COLO829 (cell line): ENCODE measurements at regions not wholly inside any gene's neighbourhood (a gene's known extent, or its start where the extent isn't known, plus 50 kb on each side); places are given as distances from the start of the nearest gene placed in this dataset.

Experiments
- DNase-seq: peaks from one replicate; pipeline ENCODE4 v3.0.0; 2012; ENCODE audit warnings: low spot score

DNA sequence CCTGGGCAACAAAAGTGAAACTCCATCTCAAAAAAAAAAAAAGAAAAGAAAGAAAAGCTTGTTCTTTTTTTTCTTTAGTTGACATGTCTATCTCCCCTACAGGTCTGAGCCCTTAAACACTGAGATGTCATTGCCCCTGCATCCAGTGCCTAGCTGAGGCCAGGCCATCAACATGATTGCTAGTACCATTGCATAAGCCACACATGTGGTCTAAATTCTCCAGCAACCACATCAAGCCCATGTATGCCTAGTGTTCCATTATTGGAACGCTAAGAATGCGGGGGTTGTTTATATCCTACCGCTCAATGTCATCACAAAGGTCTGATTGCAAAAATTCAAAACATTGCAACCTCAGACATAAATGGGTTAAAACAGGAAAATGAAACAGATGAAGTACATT lies 62.7 kb downstream of the NPTX2 start:
- no peak for DNase-seq

DNA sequence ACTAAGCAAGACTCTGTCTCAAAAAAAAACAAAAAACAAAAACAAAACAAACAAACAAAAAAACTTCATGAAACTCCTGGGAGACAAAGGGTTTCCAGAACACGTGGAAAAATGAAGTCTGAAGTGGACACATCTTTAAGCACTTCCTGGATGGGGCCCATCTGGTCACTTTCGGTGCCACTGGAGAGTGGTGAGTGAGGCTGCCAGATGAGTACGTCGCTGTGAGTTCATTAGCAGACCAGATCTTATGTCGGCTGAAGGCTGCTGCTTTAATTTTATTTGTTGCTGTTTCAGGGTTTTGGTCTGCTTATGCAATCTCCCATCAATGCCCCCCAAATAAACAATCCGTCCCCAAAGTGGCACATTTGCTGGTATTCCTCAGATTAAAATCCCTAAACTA lies 64.4 kb downstream of the NPTX2 start:
- DNase-seq = no peak

DNA sequence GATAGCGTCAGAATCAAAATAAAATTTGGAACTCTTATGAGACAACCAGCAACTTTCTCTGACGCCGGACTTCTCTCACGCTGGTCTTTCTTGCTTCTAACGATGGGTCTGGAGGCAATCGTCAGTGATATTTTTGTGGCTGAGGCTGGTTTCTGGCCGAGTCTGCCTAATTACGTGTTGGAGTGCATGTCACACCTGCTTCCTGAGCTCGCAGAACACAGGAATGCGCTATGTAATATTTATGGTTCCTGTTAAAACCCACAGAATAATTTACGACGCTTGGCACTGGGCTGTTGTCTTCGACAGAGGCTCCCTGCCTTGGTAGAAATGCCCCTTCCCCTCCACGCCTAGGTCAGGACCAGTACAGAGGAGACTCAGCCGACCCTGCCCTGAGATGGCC lies 64.9 kb downstream of the NPTX2 start:
- DNase-seq = no peak

DNA sequence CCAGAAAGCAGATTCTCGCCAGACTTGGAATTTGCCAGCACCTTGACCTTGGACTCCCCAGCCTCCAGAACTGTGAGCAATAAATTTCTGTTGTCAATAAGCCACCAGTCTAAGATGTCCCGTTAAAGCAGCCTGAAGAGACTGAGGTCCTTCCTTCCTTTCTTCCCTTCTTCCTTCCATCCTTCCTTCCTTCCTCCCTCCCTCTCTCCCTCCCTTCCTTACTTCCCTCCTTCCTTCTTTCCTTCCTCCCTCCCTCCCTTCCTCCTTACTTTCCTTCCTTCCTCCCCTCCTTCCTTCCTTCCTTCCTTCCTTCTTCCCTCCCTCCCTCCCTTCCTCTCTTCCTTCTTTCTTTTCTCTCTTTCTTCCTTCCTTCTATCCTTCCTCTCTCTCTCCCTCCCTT lies 66.4 kb downstream of the NPTX2 start:
- no peak for DNase-seq

DNA sequence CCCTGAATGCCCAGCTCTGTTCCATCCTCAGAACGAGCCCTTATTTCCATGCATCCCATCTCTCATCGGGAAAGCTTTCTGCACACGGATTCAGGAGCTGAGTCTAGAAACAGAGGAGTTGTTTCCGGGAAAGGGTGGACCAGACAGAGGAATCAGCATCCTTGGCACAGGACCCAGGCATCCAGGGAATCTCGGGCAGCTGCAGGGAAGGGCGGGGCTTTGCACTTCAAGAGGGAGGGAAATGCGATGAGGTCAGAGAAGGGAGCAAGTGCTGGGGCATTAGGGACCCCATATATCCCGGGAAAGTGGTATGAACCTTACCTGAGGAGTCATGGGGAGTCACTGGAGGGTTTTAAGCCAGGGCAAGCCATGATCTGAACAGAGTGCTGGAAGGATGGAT lies 68.5 kb downstream of the NPTX2 start:
- DNase-seq = no peak

DNA sequence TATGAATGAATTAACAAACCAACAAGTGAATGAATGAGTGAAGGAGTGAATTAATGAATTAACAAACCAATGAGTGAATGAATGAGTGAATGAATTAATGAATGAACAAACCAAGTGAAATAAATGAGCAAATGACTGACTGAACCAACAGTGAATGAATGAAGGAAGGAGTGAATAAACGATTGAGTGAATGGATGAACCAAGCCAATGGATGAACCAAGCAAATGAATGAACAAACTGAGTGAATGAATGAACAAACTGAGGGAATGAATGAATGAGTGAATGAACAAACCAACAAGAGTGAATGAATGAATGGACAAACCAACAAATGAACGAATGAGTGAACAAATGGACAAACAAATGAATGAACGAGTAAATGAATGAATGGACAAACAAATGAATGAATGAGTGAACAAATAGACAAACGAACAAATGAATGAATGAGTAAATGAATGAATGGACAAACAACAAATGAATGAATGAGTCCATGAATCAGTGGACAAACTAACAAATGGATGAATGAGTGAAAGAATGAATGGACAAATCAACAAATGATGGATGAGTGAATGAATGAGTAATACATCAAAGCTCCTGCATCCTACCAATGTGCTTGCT lies 69.5 kb downstream of the NPTX2 start:
- no peak for DNase-seq

DNA sequence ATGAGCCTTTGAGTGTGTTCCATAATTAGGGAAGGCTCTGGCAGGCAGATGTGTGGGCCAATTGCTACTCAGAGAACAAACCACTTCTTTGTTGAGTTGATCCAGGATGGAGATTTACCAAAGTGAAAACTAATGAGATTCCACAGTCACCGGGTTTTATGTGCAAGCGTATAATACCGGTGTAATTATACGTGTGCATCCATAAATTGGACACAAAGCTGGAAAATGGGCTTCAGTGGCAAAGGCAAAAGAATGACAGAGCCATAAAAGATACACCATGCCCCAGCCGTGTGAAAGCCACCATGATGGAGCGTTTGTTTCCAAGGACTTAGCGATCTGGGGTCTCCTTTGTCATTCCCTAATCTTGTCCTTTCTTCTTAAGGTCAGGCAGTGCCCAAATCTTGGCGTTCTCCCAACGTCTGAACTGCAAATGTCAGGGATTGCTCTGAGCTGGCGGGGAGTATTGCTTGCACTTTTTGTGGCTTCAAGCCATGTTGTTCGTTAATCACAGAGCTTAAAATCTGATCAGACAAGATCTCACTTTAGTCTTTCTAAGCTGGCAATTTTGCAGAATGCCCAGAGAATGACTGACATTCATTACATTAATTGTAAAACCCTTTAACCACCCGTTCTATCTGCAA lies 70.1 kb downstream of the NPTX2 start:
- peak; percentile 50 for DNase-seq

DNA sequence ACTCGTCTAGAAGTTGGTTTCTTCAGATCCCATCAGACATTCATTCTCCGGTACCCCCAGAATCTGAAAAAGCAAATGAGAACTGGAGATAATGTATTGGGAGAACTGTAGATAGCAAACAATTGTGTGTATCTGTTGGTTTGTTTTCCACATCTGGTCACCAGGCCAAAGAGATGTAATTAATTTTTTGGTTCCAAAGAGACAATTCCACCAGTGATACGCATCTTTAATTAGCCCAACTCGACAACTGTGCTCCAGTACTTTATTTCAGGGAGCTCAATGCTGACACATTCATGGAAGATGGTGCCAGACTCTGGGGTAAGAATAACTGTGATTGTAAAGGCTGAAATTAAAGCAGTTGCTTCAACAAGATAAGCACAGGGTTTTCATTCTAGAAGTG lies 74.5 kb downstream of the NPTX2 start:
- no peak for DNase-seq

DNA sequence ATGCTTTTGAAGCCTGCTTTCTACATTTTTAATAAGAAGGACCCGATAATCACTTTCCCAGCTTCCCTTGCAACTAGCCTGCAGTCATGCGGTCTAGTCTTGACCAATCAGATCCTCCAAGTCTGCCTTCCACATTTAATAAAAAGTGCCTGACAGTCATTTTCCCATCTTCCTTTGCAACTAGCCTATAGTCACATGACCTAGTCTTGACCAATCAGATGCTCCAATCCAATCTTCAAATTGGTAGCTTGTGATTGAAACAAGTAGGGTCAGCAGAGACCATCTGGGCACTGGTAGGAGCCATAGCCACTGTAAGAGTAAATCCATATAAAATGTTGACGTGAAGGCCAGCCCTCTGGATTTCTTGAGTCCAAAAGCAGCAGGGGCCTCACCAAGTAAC lies 80.0 kb downstream of the NPTX2 start:
- DNase-seq = no peak

DNA sequence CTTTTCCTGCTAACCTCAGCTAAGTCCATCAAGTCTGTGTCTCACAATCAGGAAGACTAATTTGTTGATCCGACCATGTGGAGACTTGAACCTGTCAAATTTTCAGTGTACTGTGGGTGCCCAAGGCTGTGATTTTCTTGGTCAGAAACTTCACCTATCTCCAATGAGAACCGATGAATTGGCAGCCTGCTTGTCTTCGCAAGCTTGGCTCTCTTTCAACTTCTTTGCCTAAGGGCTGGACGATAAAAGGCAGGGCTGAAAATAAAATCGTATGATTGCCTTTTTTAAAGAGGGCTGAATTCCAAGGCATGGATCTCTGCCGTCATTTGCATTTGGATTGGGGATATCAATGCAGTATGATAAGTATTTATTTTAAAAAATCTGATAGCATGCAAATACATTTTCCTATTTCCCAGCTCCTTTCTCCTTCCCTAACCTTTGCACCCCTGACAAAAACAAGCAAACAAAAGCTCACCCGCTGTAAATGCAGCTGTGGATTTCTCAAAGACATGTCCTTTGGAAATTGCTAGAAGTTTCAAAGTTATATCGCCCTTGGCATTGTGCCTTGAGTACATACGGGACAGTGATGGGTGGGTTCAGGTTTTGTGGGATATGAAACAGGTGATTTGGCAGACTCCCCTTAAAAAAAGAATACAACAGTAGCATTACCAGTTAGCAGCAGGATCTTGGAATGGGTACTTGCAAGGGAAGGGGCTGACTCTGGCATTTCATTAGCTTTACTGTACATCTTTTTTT lies 80.6 kb downstream of the NPTX2 start:
- DNase-seq = no peak

DNA sequence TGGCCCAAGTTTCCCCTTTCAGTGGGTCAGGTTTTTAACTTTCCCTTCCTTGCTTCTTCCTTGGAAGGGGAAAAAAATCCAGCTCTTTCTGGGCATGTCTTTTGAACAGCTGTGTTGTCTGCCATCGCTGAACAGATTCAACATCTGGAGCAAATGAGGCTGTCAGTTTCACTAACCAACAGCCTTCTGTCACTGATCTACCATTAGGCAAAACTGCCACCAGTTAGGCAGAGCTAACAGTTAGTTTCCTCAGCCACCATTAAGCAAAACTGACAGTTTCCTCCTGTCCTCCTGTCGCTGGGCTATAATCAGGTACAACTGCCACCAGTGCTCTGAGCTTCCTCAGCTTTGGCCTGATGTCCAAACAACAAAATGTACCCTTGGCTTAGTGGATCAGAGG lies 81.9 kb downstream of the NPTX2 start:
- no peak for DNase-seq

DNA sequence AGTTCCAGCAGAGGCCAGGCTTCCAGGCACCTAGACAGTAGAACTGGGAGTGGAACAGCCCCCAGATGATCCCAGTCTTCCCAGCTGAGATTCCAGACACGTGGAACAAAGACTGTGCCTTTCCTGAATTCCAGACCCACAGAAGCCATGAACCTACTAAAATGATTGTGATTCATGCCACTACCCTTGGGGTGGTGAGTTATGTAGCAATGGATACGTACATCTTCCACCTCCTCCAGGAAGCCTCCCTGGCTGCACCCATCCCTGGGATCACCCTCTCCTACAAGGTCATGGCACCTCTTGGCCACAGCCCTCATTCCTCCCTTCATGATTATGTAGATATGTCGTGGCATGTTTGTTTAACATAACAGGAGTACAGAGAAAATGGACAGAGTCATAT lies 83.4 kb downstream of the NPTX2 start:
- DNase-seq = no peak

DNA sequence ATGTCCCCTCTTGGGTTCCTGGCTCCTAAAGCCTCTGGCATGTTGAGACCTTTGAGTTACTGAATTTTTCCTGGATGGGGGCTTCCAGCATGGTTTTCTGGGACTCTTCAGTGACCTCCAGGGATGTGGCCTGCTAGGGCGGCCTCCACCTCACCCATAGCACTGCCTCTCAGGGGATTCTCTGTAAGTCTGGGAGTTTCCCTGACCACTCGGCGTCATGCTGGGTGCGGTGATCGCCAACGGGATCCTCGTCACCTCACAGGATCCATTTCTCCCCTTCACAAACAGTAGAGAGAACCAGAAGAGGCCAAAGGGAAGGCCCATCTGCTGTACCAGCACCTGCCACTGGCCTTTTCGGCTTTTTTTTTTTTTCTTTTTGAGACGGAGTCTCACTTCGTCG lies 84.3 kb downstream of the NPTX2 start:
- no peak for DNase-seq

DNA sequence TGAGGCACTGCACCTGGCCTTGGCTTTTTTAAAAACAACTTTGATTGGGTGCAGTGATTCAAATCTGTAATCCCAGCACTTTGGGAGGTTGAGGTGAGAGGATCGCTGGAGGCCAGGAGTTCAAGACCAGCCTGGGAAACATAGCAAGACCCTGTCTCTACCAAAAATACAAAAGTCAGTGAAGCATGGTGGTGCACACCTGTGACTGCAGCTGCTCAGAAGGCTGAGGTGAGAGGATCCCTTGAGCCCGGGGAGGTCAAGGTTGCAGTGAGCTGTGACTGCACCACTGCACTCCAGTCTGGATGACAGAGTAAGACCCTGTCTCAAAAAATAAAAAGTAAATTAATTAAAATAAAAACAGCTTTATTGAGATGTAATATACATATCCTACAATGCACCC lies 84.9 kb downstream of the NPTX2 start:
- no peak for DNase-seq

DNA sequence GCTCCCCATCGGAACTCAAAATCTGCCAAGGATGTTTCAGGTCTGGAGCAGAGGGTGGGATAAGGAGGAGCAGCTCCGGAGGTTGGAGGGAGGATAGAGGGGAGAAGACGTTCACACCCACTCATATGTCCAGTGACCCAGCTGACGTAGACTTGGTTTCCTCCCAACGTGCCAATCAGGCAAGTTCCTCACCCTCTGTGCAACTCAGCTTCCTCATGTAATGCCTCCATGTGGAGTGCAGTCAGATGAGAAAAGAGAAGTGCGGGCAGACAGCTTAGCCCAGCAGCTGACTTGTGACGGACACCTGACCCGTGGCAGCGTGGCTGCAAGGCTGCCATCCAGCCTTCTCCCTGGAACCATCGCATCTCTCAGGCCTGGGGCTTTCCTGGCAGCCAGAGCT lies 86.8 kb downstream of the NPTX2 start:
- DNase-seq = no peak

DNA sequence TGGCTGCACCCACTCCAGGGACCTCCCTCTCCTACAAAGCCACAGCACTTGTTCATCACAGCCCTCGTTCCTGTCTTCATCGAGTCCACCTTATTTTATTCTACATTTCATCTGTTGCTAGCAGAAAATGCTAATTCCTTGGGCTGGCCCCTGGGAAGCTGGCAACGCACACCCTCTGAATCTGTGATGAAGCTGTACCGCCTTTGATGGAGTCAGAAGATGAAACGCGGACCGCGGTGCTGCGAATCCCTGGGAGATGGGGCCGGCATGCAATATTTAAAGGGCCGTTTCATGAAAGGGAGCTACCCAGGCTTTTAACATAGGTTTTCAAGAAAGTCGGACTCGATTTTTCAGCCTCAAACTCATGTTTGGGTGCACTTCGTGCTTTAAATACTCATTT lies 88.5 kb downstream of the NPTX2 start:
- DNase-seq = no peak

DNA sequence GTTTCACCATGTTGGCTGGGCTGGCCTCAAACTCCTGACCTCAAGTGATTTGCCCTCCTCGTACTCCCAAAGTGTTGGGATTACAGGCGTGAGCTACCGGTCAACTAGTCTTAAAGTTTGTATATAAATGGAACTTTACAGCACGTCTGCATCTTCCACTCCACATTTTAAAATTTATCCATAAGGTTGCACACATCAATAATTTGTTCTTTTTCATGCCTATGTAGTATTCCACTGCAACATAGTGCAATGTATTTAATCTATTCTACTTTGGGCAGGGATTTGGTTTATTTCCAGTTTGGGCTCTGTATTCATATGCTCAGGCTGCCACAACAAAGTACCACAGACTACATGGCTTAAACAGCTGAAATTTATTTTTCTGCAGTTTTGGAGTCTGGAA lies 90.0 kb downstream of the NPTX2 start:
- no peak for DNase-seq

DNA sequence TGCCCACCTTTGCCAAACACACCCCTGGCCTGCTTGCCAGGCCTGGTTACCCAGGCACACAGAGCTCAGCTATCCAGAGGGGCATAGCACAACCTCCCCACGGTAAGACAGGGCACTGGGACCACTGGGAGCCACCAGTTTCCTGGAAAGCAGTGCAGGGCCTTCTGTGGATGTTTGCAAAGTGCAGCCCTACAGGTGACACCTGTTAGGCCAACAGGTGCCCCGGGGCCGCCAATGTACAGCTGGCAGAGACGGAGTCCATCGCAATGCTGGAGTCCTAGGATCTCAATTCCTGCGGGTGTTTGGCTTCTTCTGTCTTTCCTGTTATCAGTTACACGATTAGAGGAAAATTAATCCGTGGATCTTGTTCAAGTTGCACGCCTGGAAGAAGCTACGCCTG lies 94.9 kb downstream of the NPTX2 start:
- DNase-seq = no peak

DNA sequence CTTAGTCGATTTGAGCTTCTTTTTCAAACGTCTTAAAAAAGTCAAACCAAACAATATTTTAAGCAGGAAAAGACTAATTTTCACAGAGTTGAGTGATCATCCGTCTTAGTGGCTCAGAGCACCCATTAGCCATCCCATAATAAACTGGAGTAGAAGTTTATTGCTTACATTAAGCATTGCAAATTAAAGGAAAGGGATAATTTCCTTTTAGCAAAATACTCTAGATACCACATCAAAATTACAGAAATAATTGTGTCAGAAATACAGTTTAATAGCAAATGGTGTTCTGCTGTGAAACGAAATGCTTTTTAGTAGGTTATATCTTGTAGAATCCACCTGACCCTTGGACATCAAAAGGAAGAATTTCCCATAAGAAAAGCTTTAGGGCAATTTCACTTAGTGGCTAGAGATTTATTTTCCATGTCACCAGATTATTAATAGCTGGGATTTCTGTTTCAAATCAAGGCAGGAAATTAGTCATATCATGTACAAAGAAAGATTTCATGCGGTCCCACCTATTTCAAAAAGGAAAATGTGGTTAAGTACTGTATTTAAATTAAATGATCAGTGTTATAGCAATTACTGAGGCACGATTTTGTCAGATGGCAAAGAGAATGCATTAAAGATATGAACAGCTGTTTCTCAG lies 96.2 kb downstream of the NPTX2 start:
- no peak for DNase-seq

DNA sequence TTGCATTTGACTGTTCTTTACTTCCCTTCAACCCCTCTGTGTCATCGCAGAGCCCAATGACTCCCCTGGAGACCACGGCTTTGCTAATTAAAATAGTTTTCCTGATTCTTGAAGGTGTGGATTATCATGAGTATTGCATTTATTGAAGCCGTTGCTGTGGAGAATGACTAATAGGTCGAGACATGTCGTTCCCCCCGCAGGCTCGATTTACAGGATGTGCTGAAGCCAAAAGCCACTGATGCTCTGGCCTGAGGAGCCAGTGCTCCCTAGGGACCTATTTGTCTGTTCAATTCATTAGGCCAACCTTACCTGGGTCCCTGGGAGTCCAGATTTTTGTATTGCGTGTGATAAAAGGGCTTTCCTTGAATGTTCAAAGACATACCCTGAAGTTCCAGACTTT lies 102.3 kb downstream of the NPTX2 start:
- no peak for DNase-seq

DNA sequence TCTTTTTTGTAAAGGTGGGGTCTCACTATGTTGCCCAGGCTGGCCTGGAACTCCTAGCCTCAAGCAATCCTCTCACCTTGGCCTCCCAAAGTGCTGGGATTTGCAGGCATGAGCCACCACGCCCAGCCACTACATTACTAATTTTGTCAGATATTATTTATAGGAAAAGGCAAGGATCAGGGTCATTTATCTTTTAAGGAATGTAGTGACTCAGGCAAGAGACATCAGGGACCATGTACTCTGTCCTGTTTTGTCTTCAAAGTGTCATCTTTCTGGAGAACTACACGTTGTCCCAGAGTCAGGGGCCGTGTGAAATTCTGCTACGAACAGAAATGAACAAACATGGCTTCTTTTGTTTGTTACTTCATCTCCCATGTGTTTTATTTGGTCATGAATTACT lies 105.3 kb downstream of the NPTX2 start:
- DNase-seq = no peak

DNA sequence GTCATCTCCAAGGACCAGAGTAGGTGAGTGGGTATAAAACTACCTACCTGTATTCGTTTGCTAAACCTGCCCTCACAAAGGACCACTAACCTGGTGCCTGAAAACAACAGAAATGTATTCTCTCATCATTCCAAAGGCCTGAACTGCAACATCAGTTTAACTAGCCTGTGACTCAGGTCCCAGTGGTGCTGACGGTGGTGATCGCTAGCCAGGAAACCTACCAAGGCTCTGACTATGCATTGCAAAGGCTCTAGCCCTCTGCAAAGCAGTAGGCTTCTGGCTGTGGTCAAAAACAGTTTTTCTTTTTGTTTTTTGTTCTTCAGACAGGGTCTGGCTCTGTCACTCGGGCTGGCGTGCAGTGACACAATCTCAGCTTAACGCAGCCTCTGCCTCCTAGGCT lies 107.5 kb downstream of the NPTX2 start:
- no peak for DNase-seq

DNA sequence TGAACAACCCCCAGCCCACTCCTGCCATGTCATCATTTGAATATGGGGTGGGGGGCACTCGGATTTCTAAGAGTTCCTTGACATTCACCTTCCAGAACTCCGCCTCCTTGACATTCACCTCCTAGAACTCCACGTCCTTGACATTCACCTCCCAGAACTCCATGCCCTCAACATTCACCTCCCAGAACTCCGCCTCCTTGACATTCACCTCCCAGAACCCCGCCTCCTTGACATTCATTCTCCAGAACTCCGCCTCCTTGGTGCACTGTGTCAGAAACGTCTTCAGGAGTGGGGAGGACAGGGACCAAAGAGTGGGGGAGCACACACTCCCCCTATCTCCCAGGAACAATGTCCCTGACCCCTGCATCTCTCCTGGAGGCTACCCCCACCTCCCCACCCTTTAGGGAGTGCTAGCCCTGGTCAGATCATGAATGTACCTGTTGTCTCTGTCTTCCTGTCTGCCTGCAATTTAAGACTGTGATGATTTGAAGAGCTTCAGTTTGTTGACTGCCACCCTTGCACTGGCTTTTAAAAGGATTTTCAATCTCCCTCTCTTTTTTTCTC lies 110.1 kb downstream of the NPTX2 start:
- no peak for DNase-seq
